ENCODE measurements at regions not wholly inside any gene's neighbourhood (a gene's known extent, or its start where the extent isn't known, plus 50 kb on each side); places are given as distances from the start of the nearest gene placed in this dataset.

DNA sequence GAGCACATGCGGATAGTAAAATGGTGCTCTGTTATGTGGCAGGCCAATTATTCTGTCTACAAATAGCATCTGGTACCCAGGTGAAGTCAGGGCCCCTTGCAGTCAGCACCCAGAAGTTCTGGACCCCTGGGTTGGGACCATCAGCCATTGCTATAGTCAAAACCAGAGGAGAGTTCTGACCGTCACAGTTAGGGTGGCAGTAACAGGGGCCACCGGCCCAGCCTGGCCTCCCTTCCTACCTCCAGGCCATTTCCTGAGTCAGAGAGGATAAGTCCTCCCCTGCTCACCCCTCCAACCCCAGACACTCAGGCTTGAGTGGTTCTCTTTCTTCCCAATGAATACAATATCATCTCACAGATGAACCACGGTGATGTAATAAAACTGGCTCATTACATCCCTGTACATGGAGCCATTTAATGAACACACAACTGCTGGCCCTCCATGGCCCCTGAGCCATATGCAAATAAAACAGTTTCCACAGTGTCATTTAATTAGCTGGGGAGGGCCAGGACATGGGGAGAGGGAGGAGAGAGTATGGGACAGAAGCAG lies 673.6 kb downstream of the MATN1 start:
- TF ChIP-seq CTCF (IDR thresholded peaks at IDR 0.05; ENCODE audit: control extremely low read depth, extremely low read depth, low read depth, missing control alignments), result no peak
- no peak for DNase-seq (ENCODE audit: extremely low spot score)
- ChIA-PET POLR2A (no interaction called here), CTCF (no interaction called here)

DNA sequence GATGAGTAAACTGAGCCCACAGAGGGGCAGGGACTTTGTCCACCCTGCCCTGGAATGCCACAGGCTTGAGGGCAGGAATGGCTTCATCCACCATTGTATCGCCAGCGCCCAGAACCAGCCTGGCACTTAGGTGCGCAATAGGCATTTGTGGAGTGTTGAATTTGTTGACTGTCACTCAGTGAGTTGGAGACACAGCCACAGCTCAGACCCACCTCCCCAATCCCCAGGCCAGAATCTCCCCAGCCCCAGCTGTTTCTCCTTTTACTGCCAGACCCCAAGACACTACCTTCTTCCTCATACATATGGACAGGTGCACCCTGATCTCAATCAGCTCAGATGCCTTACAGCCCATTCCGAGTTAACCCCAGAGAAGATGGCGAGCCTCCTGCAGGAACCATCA lies 674.5 kb downstream of the MATN1 start:
- no peak for DNase-seq (ENCODE audit: extremely low spot score)
- no peak for TF ChIP-seq CTCF (IDR thresholded peaks at IDR 0.05; ENCODE audit: control extremely low read depth, extremely low read depth, low read depth, missing control alignments)
- ChIA-PET POLR2A (no interaction called here), CTCF (no interaction called here)

GRCh38 chr1:30047576-30047975 lies 675.8 kb downstream of the MATN1 start:
- no peak for DNase-seq (ENCODE audit: extremely low spot score)
- POLR2A ChIA-PET, result no interaction called here
- no peak for TF ChIP-seq CTCF (IDR thresholded peaks at IDR 0.05; ENCODE audit: control extremely low read depth, extremely low read depth, low read depth, missing control alignments)
- CTCF ChIA-PET, result no interaction called here

- no peak for DNase-seq (ENCODE audit: extremely low spot score)
- POLR2A ChIA-PET, result no interaction called here
- CTCF ChIA-PET, result no interaction called here
- no peak for TF ChIP-seq CTCF (IDR thresholded peaks at IDR 0.05; ENCODE audit: control extremely low read depth, extremely low read depth, low read depth, missing control alignments)
Observed at GRCh38 chr1:30046751-30047150, 676.6 kb downstream of the MATN1 start.

DNA sequence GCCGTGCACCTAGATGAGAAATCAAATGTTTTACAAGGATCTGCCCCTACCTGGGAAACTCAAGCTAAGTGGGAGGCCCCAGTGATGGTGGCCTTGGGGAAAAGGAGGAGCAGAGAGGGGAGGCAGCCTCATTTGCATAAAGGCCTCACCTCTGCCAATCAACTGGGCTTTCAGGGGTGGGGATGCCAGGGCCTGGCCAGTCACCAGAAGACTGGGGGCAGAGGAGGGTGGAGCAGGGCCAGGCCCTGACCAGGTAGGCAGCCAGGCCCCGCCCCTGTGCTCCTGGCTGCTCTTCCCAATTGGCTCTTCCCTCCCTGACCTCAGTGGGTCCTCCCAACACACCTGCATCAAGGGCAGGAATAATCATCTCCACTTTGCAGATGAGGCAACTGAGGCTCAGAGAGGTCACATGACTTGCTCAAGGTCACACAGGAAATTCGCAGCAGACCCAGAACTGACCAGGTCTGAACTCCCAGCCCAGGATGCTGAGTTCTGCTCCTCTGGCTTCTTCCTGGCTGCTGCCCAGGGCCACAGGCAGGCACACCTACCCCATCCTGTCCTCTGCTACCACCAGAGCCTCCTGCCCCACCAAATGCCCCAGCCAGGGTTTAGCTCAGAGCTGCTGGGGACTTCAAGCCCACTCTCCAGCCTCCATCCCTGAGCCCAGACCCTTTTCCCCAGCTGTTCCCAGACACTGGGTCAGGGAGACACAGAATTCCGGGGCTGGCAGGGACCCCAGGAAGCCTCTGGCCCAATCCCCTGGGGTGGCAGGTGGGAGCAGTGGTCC lies 677.9 kb downstream of the MATN1 start:
- CTCF ChIA-PET, result no interaction called here
- no peak for DNase-seq (ENCODE audit: extremely low spot score)

GRCh38 chr1:30044656-30045144 lies 678.7 kb downstream of the MATN1 start:
- POLR2A ChIA-PET, result no interaction called here
- CTCF ChIA-PET, result no interaction called here
- DNase-seq (ENCODE audit: extremely low spot score), result no peak
- TF ChIP-seq CTCF (IDR thresholded peaks at IDR 0.05; ENCODE audit: control extremely low read depth, extremely low read depth, low read depth, missing control alignments), result no peak

More for the DNA sequence above, 677.9 kb downstream of the MATN1 start:
- POLR2A ChIA-PET, result no interaction called here
- no peak for TF ChIP-seq CTCF (IDR thresholded peaks at IDR 0.05; ENCODE audit: control extremely low read depth, extremely low read depth, low read depth, missing control alignments)

Data from GM10248 (cell line).